HEK293T (cell line): ENCODE measurements at regions not wholly inside any gene's neighbourhood (a gene's known extent, or its start where the extent isn't known, plus 50 kb on each side); places are given as distances from the start of the nearest gene placed in this dataset.

Experiments used
- ELF4 ChIP-seq: fragments of 450-650 bp; IDR thresholded peaks from 2 replicates; pipeline ENCODE4 v1.6.1; 2017; ENCODE audit warnings: antibody characterized with exemption
- FOXA1 ChIP-seq: fragments of 450-650 bp; IDR thresholded peaks from 2 replicates; pipeline ENCODE4 v1.6.1; 2016; ENCODE audit warnings: mild to moderate bottlenecking
- FOXM1 ChIP-seq: fragments of 450-650 bp; IDR thresholded peaks from 2 replicates; pipeline ENCODE4 v1.6.1; 2017; ENCODE audit warnings: mild to moderate bottlenecking, borderline replicate concordance
- NFRKB ChIP-seq: fragments of 450-650 bp; IDR thresholded peaks from 2 replicates; pipeline ENCODE4 v1.6.1; 2016; ENCODE audit warnings: mild to moderate bottlenecking, moderate library complexity
- SP1 ChIP-seq: fragments of 450-650 bp; IDR thresholded peaks from 2 replicates; pipeline ENCODE4 v1.6.1; 2017
- SUZ12 ChIP-seq: fragments of 450-650 bp; IDR thresholded peaks from 2 replicates; pipeline ENCODE4 v1.6.1; 2016; ENCODE audit warnings: mild to moderate bottlenecking
- TF ChIP-seq, protein P1 (sequence below): fragments of 450-650 bp; IDR thresholded peaks from 2 replicates; pipeline ENCODE4 v1.6.1; 2016

DNA sequence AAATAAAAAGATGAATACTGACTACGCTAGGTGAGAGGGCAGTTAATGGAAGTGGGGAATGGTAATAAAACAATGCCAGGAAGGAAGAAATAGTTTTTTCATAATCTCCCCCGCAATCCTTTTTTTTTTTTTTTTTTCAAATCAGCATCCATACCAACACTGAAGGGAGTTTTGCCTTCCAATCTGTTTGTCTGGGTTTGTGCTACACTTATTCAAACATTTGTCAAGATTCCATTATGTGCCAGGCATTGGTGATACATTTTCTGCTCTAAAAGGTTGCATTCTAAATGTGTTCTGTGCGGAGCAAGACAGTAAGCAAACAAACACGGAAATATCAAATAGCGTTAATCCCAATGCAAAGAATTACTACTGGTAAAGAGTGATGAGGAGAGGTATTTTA is 437.9 kb upstream of the BOD1L1 start:
- TF ChIP-seq ELF4 (no peak), FOXM1 (no peak), SUZ12 (no peak), SP1 (no peak), NFRKB (no peak), FOXA1 (no peak)
- TF ChIP-seq, protein P1, sequence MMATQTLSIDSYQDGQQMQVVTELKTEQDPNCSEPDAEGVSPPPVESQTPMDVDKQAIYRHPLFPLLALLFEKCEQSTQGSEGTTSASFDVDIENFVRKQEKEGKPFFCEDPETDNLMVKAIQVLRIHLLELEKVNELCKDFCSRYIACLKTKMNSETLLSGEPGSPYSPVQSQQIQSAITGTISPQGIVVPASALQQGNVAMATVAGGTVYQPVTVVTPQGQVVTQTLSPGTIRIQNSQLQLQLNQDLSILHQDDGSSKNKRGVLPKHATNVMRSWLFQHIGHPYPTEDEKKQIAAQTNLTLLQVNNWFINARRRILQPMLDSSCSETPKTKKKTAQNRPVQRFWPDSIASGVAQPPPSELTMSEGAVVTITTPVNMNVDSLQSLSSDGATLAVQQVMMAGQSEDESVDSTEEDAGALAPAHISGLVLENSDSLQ, result no peak
